HG03045 (cell line): ENCODE measurements at regions not wholly inside any gene's neighbourhood (a gene's known extent, or its start where the extent isn't known, plus 50 kb on each side); places are given as distances from the start of the nearest gene placed in this dataset.
A peak's percentile ranks its signal among the peaks of the same experiment; 100 is the strongest.
"Not testable (repeated sequence)": the region's sequence is repeated elsewhere in the genome, so short reads cannot be mapped to it uniquely, and the experiment has no call there.

Experiments used
- ATAC-seq: cut with Tn5 transposase; IDR thresholded peaks from one replicate; pipeline ENCODE4 v1.9.1; 2021; ENCODE audit warnings: mild to moderate bottlenecking, moderate library complexity; ENCODE audit not compliant: unreplicated experiment

DNA sequence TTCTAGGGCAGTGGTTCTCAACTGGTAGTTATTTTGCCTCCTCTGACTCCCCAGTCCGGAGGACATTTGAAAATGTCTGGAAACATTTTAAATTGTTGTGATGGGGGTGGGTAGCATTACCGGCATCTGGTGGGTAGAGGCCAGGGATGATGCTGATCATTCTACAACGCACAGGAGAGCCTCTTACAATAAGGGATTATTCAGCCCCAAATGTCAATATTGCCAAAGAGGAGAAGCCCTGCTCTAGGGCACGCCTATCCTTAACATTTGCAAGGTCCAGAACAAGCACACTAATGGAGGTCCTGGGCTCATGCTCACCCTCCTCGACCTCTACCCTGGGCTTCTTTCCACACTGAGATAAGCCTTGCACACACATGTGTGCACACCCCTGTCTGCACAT, 106.4 kb downstream of the MINAR1 start:
- no peak for ATAC-seq

DNA sequence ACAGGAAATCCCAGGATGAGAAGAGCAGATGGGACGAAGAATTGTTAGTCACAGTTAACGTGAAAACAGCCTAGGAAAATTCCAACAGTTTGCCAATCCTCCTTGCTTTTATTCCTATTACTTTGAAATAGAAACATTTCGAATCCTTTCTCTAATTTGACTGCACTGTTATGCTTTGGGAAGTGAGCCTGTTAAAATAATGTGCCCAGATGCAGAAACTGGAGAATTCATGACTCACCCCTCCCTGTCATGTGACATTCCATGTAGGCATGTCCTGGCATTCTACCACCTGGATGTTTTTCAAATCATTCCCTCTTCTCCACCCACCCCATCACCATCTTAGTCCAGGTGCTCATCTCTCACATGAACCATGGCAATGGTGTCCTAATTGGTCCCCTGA, 107.3 kb downstream of the MINAR1 start:
- no peak for ATAC-seq

DNA sequence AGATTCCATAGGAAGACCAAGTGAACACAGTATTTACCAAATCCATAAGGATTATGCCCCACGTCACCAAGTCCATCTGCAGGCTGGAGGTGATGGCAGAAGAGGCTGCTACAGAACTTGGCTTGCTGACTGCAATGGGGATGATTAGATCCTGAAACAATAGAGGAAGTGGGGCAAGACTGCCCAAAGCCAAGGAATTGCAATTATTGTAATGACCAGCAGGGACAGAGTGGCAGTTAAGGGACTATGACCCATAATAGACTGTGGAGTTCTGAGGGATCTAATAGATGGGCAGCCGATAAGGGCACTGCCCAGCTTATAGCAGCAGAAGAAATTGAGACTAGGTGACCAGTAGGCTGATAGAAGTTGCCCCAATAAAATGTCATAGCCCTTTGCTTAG, 108.4 kb downstream of the MINAR1 start:
- no peak for ATAC-seq

DNA sequence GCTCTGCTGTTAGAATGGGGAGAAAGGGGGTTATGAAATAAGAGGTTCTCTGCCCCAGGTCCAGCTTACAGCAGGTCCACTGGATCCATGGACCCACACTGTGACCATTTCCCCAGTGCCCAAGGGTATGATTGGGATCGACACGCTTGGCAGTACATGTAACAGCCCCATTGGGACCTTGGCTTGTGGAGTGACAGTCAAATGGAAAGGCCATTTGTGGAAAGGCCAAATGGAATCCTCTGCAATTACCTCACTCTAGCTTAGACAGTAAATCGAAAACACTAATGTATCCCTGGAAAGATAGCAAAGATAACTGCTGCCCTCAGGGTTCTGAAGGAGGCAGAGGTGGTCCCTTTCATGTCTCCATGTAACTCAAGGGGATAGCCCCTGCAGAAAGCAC, 109.1 kb downstream of the MINAR1 start:
- no peak for ATAC-seq

DNA sequence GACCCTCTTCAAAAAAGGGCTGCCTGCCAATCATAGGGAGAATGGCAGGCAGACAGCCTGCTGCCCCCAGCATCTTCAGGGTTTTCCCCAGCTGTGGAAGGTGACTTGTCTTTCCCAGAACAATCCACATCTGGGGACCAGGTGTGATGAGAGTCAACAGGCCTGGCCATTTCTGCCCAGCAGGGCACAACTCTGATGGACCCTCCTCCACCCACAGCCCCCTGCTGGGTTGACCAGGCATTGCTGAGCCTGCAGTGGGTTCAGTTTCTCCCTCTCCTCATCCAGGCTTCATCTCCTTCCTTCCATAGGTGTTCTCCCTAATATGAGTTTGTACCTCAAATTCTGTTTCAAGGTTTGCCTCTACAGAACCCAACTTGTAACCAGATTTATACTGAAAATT, 111.0 kb downstream of the MINAR1 start:
- ATAC-seq: no peak

DNA sequence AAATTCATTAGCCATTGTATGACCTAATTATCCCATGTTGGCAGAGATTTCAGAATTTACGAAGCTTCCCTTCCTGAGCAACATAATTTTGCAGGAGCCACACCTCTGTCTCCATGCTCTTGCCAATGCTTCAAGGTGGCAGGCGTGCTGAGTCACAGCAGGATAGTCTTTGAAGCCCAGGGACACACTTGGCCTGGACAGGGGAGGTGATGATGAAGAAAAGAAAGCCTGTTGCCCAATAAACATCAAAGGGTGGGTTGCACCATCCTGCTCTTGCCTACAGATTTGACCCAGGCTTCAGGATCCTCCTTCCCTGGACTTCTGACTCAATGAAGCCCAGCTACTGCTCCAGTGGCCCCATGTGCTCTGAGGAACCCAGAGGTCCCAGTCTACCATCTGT, 117.1 kb downstream of the MINAR1 start:
- no peak for ATAC-seq

DNA sequence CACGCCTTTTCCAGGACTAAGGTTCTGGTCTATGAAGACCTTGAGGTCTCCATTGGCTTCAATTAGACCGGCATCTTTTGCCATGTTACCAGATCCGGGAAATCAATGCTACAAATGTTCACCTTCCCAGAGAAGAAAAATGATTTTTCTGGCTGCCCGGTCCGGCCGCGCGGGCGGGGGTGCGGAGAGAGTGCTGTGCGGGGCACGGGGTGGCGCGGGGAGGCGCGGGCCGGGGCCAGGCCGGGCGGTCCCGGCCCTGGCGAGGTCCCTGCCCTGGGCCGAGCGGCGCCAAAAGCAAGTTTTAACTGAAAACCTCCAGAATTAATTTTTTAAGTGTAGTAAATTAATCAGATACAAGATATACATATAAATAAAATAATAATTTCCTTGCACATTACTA, 128.2 kb downstream of the MINAR1 start:
- no peak for ATAC-seq

DNA sequence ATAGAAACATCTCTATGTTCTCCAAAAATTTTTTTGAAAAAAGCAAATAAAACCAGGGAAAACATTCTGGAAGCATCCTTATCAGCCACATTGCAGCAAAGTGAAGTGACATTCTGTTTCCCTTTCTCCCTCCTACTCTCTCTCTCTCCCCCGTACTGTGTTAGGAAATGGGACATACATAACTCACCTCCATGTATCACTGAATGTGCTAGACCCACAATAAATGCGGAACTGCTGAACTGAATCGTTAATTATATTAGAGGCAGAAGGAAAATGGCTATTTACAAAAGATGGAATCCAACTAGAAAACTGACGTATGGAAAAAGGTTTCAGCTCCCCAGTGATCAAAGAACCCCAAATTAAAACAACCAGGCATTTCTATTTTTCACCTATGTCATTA, 129.8 kb downstream of the MINAR1 start:
- ATAC-seq: no peak

DNA sequence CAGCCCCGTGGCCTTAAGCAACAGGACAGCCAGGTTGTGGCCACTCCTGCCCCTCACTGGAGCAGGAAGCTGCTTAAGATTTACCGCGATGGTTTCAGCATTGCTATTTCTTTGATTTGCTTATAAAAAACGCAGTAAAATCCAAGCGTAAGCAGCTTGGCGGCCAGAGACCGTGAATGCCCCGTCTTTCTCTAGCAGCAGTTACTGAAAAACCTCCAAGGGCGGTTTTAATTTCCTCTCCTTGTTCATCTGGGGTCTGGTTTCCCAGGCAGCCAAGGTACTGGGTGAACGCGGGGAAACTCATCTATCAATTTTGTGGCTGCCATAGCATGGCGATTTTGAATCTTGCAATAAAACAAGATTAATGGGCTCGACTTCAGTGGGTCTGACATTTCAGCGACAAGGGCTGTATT, 130.3 kb downstream of the MINAR1 start:
- ATAC-seq: no peak

DNA sequence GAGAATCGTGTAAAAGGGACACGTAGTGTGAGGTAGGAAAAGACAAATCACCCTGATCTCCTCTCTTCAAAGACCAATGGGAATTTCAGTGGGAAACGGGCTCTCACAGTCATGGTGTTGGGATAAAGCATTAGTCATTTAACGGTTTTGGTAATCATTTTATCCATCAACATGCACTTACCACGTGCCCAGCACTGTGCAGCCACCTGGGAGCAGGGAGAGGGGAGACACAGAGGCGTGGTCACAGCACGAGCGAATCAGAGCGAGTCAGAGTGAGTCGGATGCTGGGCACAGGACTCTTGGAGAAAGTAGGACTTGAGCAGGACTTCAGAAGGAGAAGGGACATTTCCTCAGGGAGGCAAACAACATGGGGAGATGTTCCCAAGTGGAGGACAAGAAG, 130.8 kb downstream of the MINAR1 start:
- no peak for ATAC-seq

DNA sequence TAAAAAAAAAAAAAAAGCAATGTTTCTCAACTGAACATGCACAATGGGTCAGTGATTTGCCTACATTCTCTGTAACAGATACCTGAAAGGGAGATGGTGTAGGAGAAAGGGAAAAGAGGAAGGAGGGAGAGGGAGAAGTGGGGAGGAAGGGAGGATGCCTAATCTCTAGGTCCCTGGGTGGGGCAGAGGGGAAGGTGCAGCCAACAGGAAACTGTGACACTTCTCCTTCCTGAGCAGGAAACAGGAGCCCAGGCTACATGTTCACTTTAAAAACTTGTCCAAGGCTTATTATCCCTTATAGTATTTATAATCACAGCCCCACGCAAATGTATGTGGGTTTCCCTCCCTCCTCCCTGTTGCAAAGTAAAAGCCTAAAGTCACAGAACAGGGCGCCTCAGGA, 137.9 kb downstream of the MINAR1 start:
- no peak for ATAC-seq

DNA sequence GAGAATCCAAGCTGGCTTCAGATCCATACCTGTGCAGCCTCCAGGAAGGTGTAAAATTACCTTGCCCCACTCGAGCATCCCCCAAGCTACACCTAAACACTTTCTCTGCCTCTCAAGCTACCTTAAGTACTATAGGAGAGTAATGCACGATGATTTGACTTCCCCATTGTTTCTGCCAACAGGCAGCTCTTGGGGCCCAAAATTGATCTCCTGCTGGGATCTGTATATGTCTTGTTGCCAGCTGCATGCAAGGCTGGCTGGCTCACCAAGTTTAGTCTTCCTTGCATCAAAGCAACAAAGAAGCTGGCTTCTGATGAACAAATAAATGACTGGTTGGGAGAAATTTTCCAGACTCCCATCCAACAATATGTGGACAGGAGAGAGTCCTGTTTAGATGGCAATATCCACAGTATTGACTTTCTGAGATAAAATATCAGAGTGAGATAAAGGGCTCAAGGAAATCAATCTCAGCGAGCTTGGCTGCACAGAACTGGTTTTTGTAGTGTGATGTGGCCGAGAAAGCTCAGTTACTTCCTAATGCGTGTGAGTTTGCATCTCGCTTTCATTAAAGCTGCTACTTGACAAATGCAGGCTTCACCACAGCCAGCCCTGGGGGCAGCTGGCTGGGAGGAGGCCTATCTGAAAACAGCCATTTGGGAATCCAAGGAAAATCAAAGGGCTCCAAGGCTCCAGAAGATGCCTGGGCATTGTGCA, 140.7 kb downstream of the MINAR1 start:
- no peak for ATAC-seq

DNA sequence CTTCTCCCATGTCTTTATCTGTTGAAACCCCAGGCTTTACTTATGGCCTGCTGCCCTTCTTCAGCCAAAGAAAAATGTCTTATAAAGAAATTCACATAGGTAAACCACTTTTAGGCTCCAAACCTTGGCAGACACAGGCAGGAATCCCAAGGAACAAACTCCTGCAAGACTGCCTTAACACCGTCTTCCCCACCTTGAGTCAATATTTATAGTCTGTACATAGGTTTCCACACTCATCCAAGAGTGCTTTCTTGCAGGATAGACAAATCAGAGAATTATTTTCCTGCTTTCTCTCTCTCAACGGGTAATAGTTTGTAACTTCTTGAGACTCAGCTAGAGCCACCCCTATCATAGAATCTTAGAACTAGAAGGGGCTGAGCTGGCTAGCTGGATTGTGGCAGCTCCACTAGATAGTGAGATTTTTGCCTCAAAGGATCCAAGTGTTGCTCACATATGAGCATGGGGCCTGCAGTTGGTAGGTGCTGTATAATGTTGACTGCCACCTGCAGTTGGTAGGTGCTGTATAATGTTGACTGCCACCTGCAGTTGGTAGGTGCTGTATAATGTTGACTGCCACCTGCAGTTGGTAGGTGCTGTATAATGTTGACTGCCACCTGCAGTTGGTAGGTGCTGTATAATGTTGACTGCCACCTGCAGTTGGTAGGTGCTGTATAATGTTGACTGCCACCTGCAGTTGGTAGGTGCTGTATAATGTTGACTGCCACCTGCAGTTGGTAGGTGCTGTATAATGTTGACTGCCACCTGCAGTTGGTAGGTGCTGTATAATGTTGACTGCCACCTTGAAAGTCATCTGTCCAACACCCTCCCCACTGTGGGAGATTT, 142.5 kb downstream of the MINAR1 start:
- ATAC-seq: not testable (repeated sequence)

DNA sequence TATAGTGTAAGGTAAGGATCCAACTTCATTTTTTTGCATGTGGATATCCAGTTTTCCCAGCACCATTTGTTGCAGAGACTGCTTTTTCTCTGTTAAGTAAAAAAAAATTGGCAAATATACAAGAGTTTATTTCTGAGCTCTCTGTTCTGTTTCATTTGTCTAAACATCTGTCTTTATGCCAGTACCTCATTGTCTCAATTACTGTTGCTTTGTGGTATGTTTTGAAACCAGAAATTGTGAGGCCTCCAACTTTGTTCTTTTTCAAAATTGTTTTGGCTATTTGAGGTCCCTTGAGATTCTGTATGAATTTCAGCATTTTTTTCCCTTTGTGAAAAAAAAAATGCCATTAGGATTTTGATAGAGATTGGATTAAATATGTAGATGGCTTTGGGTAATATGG, 150.5 kb downstream of the MINAR1 start:
- no peak for ATAC-seq

DNA sequence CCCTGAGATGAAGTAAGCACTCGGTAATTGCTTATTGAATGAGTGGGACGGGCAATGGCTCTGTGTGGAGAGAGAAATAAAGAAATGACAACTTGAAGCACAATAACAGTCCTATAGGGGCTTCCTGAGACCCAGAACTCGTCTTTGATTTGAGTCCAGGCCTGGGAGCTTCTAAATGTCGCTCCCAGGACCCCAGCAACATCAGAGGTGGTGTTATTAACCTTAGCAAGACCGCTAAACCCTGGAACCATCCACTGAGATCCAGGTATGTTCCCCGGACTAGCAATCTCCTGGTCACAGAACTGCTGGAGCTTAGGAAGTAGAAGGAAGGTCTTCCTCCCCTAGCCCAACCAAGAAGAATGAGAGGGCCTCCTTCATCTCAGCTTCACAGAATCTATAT, 160.0 kb downstream of the MINAR1 start:
- no peak for ATAC-seq

DNA sequence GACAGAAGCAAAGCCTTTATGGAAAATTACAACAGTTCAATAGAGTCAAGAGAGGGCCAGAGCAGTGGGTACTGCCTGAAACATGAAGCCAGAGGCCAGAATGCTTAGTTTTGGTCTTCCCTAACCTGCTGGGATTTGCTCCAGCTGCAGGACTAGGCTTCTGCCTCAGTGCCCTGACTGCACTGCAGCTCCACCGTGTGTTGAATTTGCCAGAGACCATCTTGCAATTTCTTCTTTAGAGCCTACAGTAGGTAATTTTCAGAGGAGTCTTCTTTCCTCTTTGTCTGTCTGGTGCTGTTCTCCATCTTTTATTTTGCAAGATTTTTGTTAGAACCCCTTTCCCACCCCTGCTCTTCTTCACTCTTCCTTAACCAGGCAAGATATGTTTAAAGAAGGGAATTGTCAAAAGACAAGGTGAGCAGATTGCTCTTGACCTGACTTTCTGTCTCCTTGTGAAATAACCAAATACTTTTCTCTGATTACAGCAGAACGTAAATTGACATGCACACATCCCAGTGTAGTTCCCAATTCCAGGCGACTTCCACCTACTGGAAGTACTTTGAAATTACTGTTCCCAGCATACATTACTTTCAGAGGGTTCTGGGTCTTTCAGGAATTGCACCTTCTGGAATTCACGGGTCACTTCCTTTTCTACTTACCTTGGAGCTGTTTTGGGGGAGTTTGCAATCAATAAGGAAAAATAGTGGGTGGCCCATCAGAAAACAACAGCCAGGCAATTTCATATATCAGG, 161.2 kb downstream of the MINAR1 start:
- ATAC-seq: no peak

DNA sequence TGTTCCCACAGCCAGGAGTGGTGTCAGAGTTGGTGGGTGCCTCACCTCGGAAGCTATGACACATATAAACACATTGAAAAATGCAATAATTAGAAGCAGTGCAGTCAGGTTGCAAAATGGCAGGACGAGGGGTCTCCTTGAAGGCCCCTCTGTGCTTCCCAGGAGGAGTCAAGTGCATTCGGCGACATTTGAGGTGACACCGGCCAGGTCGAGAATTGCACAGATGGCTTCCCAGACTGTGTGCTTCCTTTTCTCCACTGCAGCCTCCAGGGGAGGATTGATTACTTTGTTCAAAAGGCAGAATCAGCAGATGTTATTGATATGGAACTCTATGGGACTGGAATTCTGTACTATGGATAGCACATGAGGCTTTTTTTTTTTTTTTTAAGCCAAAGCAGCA, 163.2 kb downstream of the MINAR1 start:
- ATAC-seq: no peak

DNA sequence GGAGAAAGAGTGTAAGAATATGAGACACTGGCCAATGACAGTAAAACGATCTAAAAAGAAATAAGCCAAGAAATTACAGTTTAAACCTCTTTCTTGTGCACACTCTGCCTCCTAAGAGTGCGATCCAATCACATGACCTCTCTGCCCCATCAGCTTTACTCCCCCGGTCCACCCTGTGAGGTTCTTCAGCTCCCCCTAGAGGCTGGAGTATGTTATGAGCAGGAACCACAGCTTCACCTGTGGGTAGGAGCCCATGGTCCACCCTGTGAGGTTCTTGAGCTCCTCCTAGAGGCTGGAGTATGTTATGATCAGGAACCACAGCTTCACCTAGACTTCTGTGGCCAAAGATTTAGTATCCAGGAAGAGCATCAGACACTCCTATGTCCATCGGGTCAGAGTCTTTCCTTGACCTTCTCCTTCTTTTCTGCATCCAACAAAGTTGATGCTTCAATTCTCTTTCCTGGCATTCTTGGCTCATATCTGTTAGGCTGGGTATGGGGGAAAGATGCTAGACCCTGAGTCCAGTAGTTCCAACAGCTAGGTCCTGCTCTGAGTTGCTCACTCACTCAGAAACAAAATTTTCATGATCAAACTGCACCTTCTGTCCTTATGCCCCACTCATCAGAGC, 164.0 kb downstream of the MINAR1 start:
- ATAC-seq: peak; percentile 91

DNA sequence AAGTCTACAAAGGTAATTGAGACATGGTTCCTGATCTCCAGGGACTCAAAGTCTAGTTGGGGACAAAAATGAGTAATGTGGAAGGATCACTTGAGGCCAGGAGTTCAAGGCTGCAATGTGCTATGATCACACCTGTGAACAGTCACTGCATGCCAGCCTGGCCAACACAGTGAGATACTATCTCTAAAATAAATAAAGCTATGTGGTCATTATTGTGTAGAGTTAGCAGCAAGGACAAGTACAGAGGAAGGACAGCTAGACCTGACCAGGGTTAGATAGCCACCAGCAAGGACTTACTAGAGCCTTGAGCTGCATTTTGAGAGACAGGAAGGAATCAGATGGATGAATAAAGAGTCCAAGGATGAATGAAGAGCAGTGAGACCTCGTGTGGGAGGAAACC, 166.5 kb downstream of the MINAR1 start:
- ATAC-seq: no peak

DNA sequence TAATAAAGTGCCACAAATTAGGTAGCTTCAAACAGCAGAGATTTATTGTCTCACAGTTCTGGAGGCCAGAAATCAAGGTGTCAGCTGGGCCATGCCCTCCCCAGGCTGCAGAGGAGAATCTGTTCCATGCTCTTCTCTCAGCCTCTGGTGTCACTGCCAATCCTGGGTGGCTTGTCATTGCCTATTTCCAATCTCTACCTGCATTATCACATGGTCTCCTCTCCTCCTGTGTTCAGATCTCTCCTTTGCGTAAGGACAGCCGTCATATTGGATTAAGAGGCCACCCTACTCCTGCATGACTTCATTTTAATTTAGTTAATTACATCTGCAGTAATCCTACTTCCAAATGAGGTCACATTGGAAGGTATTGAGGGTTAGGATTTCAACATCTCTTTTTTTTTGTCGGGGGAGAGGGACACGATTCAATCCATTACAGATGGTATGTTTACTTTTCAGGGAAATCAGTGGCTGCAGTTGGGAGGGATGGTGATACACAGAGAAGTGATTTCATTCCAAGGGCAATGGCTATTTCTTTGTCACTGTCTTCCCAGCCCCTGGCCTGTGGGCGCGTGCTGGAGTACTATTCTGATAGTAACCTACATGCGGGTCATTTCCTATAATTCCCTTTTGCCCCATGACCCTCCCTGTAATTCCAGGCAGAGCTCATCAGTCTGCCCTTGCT, 169.4 kb downstream of the MINAR1 start:
- no peak for ATAC-seq

DNA sequence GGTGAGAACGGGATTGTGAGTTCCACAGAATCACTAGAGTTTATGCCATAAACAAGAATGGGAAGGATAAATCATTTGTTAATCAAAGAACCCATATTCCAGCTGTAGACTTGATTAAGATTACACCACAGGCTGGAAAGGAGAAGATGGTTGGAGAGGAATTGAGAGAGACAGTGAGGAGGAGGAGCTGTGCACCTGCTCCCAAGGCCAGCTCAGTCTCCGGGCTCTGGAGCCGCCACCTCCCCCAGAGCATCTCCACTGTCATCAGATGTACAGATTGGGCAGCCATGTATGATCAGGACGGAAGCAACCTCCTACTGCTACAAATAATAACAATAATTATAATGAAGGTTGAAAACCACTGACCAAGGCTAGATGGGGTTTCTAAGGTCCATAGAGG, 170.0 kb downstream of the MINAR1 start:
- no peak for ATAC-seq
